ENCODE measurements at regions not wholly inside any gene's neighbourhood (a gene's known extent, or its start where the extent isn't known, plus 50 kb on each side); places are given as distances from the start of the nearest gene placed in this dataset.

GRCh38 chr12:23415180-23415579 lies 534.3 kb downstream of the SOX5 start:
- Histone ChIP-seq H3K4me1 (ENCODE audit: control insufficient read depth in 4 of 4, insufficient read depth in 4 of 4, low read length in 3 of 4) (no peaks in the 10 kb centered on the region), H3K27me3 (ENCODE audit: control insufficient read depth in 4 of 4, insufficient read depth in 4 of 4, low read length in 3 of 4) (no peaks in the 10 kb centered on the region), H3K4me3 (ENCODE audit: low read depth in 1 of 3, low read length in 3 of 3) (no peak overlapping the region), H3K9ac (ENCODE audit: low read depth in 1 of 2, low read length in 2 of 2) (no peak overlapping the region), H3K9me3 (ENCODE audit: control insufficient read depth in 4 of 4, low read length in 3 of 4) (no peaks in the 10 kb centered on the region), H3K27ac (ENCODE audit: low read depth in 1 of 2, low read length in 2 of 2) (no peak overlapping the region), H3K36me3 (ENCODE audit: control insufficient read depth in 4 of 4, insufficient read depth in 3 of 4, low read depth in 1 of 4, low read length in 3 of 4) (no peaks in the 10 kb centered on the region)
- TF ChIP-seq ATF3 (IDR thresholded peaks at IDR 0.05) (no peak), SP1 (IDR thresholded peaks at IDR 0.05) (no peak)
- WGBS: 34% methylated on average over 3 of the region's 3 CpGs
- no peak for DNase-seq (ENCODE audit: low spot score)

- TF ChIP-seq EGR1 (IDR thresholded peaks at IDR 0.05; ENCODE audit: low read depth in 2 of 2) (no peak), FOXA2 (IDR thresholded peaks at IDR 0.05) (no peak), GABPA (IDR thresholded peaks at IDR 0.05 in 1 of 2, conservative IDR thresholded peaks at IDR 0.05 in 1 of 2) (no peak), RXRA (IDR thresholded peaks at IDR 0.05) (no peak), MAX (IDR thresholded peaks at IDR 0.05) (no peak), REST (IDR thresholded peaks at IDR 0.05) (no peak)
- WGBS: 69% methylated on average over 6 of the region's 6 CpGs
These were observed 527.9 kb downstream of the SOX5 start for GRCh38 chr12:23421556-23421955.

GRCh38 chr12:23423097-23423687 lies 526.3 kb downstream of the SOX5 start:
- TF ChIP-seq MAX (IDR thresholded peaks at IDR 0.05) (no peak), EGR1 (IDR thresholded peaks at IDR 0.05; ENCODE audit: low read depth in 2 of 2) (no peak), CTCF (IDR thresholded peaks at IDR 0.05; ENCODE audit: low read depth, low read length, missing input control) (no peak), RAD21 (IDR thresholded peaks at IDR 0.05) (no peak)
- DNase-seq (ENCODE audit: low spot score): no peak
- H3K9ac ChIP-seq (ENCODE audit: low read depth in 1 of 2, low read length in 2 of 2): no peak overlapping the region
- H3K9me3 ChIP-seq (ENCODE audit: control insufficient read depth in 4 of 4, low read length in 3 of 4): no peaks in the 10 kb centered on the region
- 91% methylated on average over 5 of the region's 5 CpGs for WGBS
- no peak overlapping the region for H3K27ac ChIP-seq (ENCODE audit: low read depth in 1 of 2, low read length in 2 of 2)
- H3K36me3 ChIP-seq (ENCODE audit: control insufficient read depth in 4 of 4, insufficient read depth in 3 of 4, low read depth in 1 of 4, low read length in 3 of 4): no peaks in the 10 kb centered on the region
- no peak overlapping the region for H3K4me3 ChIP-seq (ENCODE audit: low read depth in 1 of 3, low read length in 3 of 3)
- no peaks in the 10 kb centered on the region for H3K4me1 ChIP-seq (ENCODE audit: control insufficient read depth in 4 of 4, insufficient read depth in 4 of 4, low read length in 3 of 4)
- H3K27me3 ChIP-seq (ENCODE audit: control insufficient read depth in 4 of 4, insufficient read depth in 4 of 4, low read length in 3 of 4): no peaks in the 10 kb centered on the region

More at GRCh38 chr12:23421556-23421955, 527.9 kb downstream of the SOX5 start:
- H3K36me3 ChIP-seq (ENCODE audit: control insufficient read depth in 4 of 4, insufficient read depth in 3 of 4, low read depth in 1 of 4, low read length in 3 of 4): no peaks in the 10 kb centered on the region
- no peak overlapping the region for H3K9ac ChIP-seq (ENCODE audit: low read depth in 1 of 2, low read length in 2 of 2)
- H3K27me3 ChIP-seq (ENCODE audit: control insufficient read depth in 4 of 4, insufficient read depth in 4 of 4, low read length in 3 of 4): no peaks in the 10 kb centered on the region
- no peaks in the 10 kb centered on the region for H3K9me3 ChIP-seq (ENCODE audit: control insufficient read depth in 4 of 4, low read length in 3 of 4)
- no peak overlapping the region for H3K4me3 ChIP-seq (ENCODE audit: low read depth in 1 of 3, low read length in 3 of 3)
- H3K27ac ChIP-seq (ENCODE audit: low read depth in 1 of 2, low read length in 2 of 2): no peak overlapping the region
- H3K4me1 ChIP-seq (ENCODE audit: control insufficient read depth in 4 of 4, insufficient read depth in 4 of 4, low read length in 3 of 4): no peaks in the 10 kb centered on the region
- DNase-seq (ENCODE audit: low spot score): no peak

Data from liver (tissue), 8 donors.